HepG2 (cell line): ENCODE measurements at regions not wholly inside any gene's neighbourhood (a gene's known extent, or its start where the extent isn't known, plus 50 kb on each side); places are given as distances from the start of the nearest gene placed in this dataset.

Source experiments
- ATAC-seq: fragments of 200-7000 bp; cut with Tn5 transposase; 3 replicates; pipeline ENCODE4 v1.9.1; 2020; ENCODE audit warnings: mild to moderate bottlenecking, moderate library complexity
- BruUV-seq: library from RNA; stranded (reverse); fragments of 400-500 nt; replicated peaks from 2 replicates; lab custom pipeline; 2021; lab: Mats Ljungman, UMichigan
- CTCF ChIA-PET: fragments of 300-600 bp; formaldehyde crosslinking; extraction: SDS; loops from one replicate; lab custom pipeline; 2021; ENCODE audit warnings: low total read pairs, inconsistent platforms, low intra/inter-chr PET ratio; lab: Yijun Ruan, JAX
- POLR2A ChIA-PET: fragments of 350-600 bp; sonication (Branson Sonifier 250); formaldehyde crosslinking; loops from one replicate; lab custom pipeline; 2020; ENCODE audit warnings: antibody characterized with exemption, inconsistent platforms; lab: Yijun Ruan, JAX
- DNase-seq: peaks from one replicate; pipeline ENCODE4 v3.0.0-alpha.2; 2015; ENCODE audit warnings: low spot score
- FAIRE-seq: peaks from 3 replicates; lab custom pipeline; 2011; peaks lifted over from hg19 to GRCh38; lab: Jason Lieb, UNC
- H2AFZ ChIP-seq: one replicate; pipeline ENCODE4 v1.6.1; 2011; ENCODE audit warnings: low read length, inconsistent platforms
- H3K27ac ChIP-seq: fragments of 300-600 bp; 3 replicates; pipeline ENCODE4 v1.8.0; 2011; ENCODE audit warnings: mixed run types, mild to moderate bottlenecking, mixed read lengths, low read length, inconsistent platforms; ENCODE audit not compliant: insufficient read depth; ENCODE audit errors: extremely low read length
- H3K27me3 ChIP-seq, 2 experiments: fragments of 200-600 bp in 1 of 2; 2 replicates in 1 of 2; 3 replicates in 1 of 2; pipeline versions ENCODE4 v1.6.0 to v1.8.0; 2011; ENCODE audit warnings: low read length in 2 of 2, mild to moderate bottlenecking in 2 of 2, moderate library complexity in 2 of 2, inconsistent platforms in 1 of 2; ENCODE audit not compliant: insufficient read depth in 2 of 2, control insufficient read depth in 1 of 2
- H3K36me3 ChIP-seq, 2 experiments: fragments of 200-600 bp in 1 of 2; replicated peaks in 1 of 2; 2 replicates in 1 of 2; 3 replicates in 1 of 2; pipeline versions ENCODE4 v1.5.1 to v1.8.0; 2011; ENCODE audit warnings: low read length in 2 of 2, inconsistent platforms in 1 of 2; ENCODE audit not compliant: insufficient read depth in 2 of 2, control insufficient read depth in 1 of 2
- H3K4me1 ChIP-seq: 2 replicates; pipeline ENCODE4 v1.5.1; 2012; ENCODE audit warnings: low read length, inconsistent platforms; ENCODE audit not compliant: insufficient read depth
- H3K4me2 ChIP-seq: 2 replicates; pipeline ENCODE4 v1.6.0; 2011; ENCODE audit warnings: low read depth, low read length, inconsistent platforms
- H3K4me3 ChIP-seq, 3 experiments: fragments of 200-600 bp in 1 of 3; sonication (generic), shearing (Covaris generic) in 1 of 3; replicated peaks in 1 of 3; 2 replicates each; pipeline ENCODE4 v1.5.1; 2011 to 2016; ENCODE audit warnings: low read length in 3 of 3, inconsistent platforms in 2 of 3, low read depth in 2 of 3, mild to moderate bottlenecking in 2 of 3, control low read depth in 1 of 3, mixed read lengths in 1 of 3; ENCODE audit not compliant: insufficient read depth in 1 of 3
- H3K79me2 ChIP-seq: one replicate; pipeline ENCODE4 v1.6.1; 2011; ENCODE audit warnings: low read length, inconsistent platforms; ENCODE audit not compliant: insufficient read depth
- H3K9ac ChIP-seq: 2 replicates; pipeline ENCODE4 v1.6.0; 2011; ENCODE audit warnings: mild to moderate bottlenecking, low read depth, low read length, inconsistent platforms; ENCODE audit not compliant: insufficient read depth
- H3K9me3 ChIP-seq: 2 replicates; pipeline ENCODE4 v1.5.1; 2012; ENCODE audit warnings: mild to moderate bottlenecking, low read length
- H4K20me1 ChIP-seq: 2 replicates; pipeline ENCODE4 v1.6.0; 2011; ENCODE audit warnings: inconsistent platforms, mild to moderate bottlenecking, low read length, moderate library complexity; ENCODE audit not compliant: insufficient read depth
- FOXP1 ChIP-seq, 2 experiments: fragments of 450-650 bp in 1 of 2; IDR thresholded peaks; 2 replicates each; pipeline ENCODE4 v1.6.1; 2017 to 2018; ENCODE audit warnings: antibody characterized with exemption in 1 of 2
- ZKSCAN8 ChIP-seq: IDR thresholded peaks from 2 replicates; pipeline ENCODE4 v1.6.1; 2016; ENCODE audit warnings: borderline replicate concordance, missing genetic modification reagents, missing compliant biosample characterization
- WGBS: methylation state at CpG from one replicate; pipeline ENCODE4 v1.1.6; 2017; ENCODE audit warnings: low lambda C conversion rate; 5-methylcytosine and 5-hydroxymethylcytosine counted together
- in situ Hi-C: cut with HindIII; loops from 2 replicates; pipeline ENCODE4 v1.10.0; 2017; ENCODE audit warnings: low pct_unique_long_range_greater_than_20kb; ENCODE audit not compliant: extremely low pct_ligation_motif_present
- intact Hi-C: fragments of 100-400 bp; cut with micrococcal nuclease; formaldehyde crosslinking; loops from one replicate; pipeline ENCODE4 v1.10.0; 2022; ENCODE audit not compliant: unreplicated experiment
- TF ChIP-seq, protein P1 (sequence below): sonication (generic); formaldehyde crosslinking; IDR thresholded peaks from 2 replicates; pipeline ENCODE4 v1.5.1; 2020; ENCODE audit warnings: mild to moderate bottlenecking, missing genetic modification reagents, moderate library complexity
- TF ChIP-seq, protein P2 (sequence below): sonication (generic); formaldehyde crosslinking; IDR thresholded peaks from 2 replicates; pipeline ENCODE4 v1.4.0; 2020; ENCODE audit warnings: missing genetic modification reagents, borderline replicate concordance
- TF ChIP-seq, protein P3 (sequence below): IDR thresholded peaks from 2 replicates; pipeline ENCODE4 v1.6.1; 2016; ENCODE audit warnings: mild to moderate bottlenecking
- TF ChIP-seq, protein P4 (sequence below): sonication (generic); formaldehyde crosslinking; IDR thresholded peaks from 2 replicates; pipeline ENCODE4 v1.8.0; 2022; ENCODE audit warnings: missing genetic modification reagents, mild to moderate bottlenecking, moderate library complexity, borderline replicate concordance

DNA sequence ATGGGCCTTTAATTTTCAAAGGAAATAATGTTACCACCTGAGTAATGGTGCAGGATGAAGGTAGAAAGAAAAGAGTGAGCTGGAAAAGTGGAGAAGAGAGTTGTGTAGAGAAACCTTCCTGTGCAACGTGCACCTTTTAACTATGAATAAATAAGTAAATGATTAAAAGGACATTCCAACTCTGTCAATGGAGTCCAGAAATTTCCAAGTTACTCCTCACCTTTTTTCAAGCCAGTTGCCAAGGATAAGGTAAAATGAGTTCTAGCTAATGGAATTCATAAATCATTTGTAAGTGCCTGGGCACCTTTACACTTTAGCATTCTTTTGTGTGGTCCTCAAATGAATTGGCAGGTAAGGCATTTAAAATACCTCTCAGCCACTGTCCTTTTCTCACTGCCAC is 549.4 kb upstream of the NRP1 start (continued):
- TF ChIP-seq, protein P1, sequence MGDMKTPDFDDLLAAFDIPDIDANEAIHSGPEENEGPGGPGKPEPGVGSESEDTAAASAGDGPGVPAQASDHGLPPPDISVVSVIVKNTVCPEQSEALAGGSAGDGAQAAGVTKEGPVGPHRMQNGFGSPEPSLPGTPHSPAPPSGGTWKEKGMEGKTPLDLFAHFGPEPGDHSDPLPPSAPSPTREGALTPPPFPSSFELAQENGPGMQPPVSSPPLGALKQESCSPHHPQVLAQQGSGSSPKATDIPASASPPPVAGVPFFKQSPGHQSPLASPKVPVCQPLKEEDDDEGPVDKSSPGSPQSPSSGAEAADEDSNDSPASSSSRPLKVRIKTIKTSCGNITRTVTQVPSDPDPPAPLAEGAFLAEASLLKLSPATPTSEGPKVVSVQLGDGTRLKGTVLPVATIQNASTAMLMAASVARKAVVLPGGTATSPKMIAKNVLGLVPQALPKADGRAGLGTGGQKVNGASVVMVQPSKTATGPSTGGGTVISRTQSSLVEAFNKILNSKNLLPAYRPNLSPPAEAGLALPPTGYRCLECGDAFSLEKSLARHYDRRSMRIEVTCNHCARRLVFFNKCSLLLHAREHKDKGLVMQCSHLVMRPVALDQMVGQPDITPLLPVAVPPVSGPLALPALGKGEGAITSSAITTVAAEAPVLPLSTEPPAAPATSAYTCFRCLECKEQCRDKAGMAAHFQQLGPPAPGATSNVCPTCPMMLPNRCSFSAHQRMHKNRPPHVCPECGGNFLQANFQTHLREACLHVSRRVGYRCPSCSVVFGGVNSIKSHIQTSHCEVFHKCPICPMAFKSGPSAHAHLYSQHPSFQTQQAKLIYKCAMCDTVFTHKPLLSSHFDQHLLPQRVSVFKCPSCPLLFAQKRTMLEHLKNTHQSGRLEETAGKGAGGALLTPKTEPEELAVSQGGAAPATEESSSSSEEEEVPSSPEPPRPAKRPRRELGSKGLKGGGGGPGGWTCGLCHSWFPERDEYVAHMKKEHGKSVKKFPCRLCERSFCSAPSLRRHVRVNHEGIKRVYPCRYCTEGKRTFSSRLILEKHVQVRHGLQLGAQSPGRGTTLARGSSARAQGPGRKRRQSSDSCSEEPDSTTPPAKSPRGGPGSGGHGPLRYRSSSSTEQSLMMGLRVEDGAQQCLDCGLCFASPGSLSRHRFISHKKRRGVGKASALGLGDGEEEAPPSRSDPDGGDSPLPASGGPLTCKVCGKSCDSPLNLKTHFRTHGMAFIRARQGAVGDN (CRISPR knock-in tag) = no peak
- TF ChIP-seq ZKSCAN8 (CRISPR knock-in tag) (no peak), FOXP1 (IDR thresholded peaks at IDR 0.05) (no peak), FOXP1 (CRISPR knock-in tag; IDR thresholded peaks at IDR 0.05) (no peak)

DNA sequence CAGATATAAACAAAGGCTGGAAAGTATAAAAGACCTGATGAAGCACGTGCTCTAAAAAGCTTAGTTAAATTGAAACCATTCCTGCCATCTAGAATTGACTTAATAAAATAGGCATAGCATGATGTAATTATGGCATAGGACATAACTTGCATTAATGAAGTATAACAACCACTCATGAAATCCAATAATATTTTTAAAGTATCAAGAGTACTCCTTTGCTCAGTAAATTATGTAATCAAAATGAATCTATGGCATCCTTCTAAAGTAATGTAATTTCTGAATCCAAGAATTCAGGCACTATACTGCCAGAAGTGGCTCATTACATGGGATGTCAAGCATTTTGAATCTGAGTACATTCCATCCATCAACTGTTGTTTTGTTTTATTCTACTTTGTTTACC is 548.5 kb upstream of the NRP1 start:
- in situ Hi-C loops = no loop called here
- POLR2A ChIA-PET = no interaction called here
- Histone ChIP-seq H3K79me2 (no peaks in the 10 kb centered on the region), H3K27me3 (no peaks in the 10 kb centered on the region), H2AFZ (no peak overlapping the region), H3K4me3 (no peak overlapping the region), H3K4me2 (no peak overlapping the region), H3K9ac (no peak overlapping the region), H3K9me3 (no peaks in the 10 kb centered on the region), H3K4me1 (0 out of 2 replicates have a peak, but pooled peaks cover 11% of the 10 kb centered on the region), H3K36me3 (no peaks in the 10 kb centered on the region), H3K27ac (no peak overlapping the region), H4K20me1 (no peaks in the 10 kb centered on the region)
- WGBS = 73% methylated on average over 1 of the region's 1 CpG
- ATAC-seq (no peak), FAIRE-seq (no peak), DNase-seq (no peak)
- no TSS peak for BruUV-seq
- intact Hi-C loops = no loop called here
- CTCF ChIA-PET = no interaction called here
- TF ChIP-seq, protein P2, sequence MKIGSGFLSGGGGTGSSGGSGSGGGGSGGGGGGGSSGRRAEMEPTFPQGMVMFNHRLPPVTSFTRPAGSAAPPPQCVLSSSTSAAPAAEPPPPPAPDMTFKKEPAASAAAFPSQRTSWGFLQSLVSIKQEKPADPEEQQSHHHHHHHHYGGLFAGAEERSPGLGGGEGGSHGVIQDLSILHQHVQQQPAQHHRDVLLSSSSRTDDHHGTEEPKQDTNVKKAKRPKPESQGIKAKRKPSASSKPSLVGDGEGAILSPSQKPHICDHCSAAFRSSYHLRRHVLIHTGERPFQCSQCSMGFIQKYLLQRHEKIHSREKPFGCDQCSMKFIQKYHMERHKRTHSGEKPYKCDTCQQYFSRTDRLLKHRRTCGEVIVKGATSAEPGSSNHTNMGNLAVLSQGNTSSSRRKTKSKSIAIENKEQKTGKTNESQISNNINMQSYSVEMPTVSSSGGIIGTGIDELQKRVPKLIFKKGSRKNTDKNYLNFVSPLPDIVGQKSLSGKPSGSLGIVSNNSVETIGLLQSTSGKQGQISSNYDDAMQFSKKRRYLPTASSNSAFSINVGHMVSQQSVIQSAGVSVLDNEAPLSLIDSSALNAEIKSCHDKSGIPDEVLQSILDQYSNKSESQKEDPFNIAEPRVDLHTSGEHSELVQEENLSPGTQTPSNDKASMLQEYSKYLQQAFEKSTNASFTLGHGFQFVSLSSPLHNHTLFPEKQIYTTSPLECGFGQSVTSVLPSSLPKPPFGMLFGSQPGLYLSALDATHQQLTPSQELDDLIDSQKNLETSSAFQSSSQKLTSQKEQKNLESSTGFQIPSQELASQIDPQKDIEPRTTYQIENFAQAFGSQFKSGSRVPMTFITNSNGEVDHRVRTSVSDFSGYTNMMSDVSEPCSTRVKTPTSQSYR (CRISPR knock-in tag) = no peak
- TF ChIP-seq, protein P3, sequence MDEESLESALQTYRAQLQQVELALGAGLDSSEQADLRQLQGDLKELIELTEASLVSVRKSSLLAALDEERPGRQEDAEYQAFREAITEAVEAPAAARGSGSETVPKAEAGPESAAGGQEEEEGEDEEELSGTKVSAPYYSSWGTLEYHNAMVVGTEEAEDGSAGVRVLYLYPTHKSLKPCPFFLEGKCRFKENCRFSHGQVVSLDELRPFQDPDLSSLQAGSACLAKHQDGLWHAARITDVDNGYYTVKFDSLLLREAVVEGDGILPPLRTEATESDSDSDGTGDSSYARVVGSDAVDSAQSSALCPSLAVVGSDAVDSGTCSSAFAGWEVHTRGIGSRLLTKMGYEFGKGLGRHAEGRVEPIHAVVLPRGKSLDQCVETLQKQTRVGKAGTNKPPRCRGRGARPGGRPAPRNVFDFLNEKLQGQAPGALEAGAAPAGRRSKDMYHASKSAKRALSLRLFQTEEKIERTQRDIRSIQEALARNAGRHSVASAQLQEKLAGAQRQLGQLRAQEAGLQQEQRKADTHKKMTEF (CRISPR knock-in tag) = no peak
- TF ChIP-seq, protein P4, sequence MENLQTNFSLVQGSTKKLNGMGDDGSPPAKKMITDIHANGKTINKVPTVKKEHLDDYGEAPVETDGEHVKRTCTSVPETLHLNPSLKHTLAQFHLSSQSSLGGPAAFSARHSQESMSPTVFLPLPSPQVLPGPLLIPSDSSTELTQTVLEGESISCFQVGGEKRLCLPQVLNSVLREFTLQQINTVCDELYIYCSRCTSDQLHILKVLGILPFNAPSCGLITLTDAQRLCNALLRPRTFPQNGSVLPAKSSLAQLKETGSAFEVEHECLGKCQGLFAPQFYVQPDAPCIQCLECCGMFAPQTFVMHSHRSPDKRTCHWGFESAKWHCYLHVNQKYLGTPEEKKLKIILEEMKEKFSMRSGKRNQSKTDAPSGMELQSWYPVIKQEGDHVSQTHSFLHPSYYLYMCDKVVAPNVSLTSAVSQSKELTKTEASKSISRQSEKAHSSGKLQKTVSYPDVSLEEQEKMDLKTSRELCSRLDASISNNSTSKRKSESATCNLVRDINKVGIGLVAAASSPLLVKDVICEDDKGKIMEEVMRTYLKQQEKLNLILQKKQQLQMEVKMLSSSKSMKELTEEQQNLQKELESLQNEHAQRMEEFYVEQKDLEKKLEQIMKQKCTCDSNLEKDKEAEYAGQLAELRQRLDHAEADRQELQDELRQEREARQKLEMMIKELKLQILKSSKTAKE (CRISPR knock-in tag) = no peak
